HG03354 (cell line): ENCODE measurements at regions not wholly inside any gene's neighbourhood (a gene's known extent, or its start where the extent isn't known, plus 50 kb on each side); places are given as distances from the start of the nearest gene placed in this dataset.

Source experiments
- ATAC-seq: cut with Tn5 transposase; IDR thresholded peaks from one replicate; pipeline ENCODE4 v1.9.1; 2021; ENCODE audit warnings: mild to moderate bottlenecking; ENCODE audit not compliant: unreplicated experiment, poor library complexity, severe bottlenecking

DNA sequence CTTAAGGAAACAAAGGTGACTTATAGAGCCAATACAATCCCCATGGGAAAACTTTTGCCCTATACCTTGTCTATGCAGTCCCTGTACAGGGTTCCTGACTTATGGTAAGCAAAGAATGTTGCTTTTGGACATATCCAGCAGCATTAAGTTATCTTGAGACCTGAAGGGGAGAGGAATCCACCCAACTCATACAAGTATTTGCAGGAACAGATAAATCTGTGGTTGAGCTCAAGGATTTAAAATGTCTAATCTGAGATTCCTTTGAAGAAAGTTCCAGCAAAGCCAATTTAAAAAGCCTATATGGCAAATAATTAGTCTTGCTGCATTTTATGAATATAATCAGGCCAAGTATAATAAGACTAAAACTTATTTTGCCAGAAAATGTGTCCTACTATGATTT lies 739.5 kb upstream of the CDH2 start:
- no peak for ATAC-seq

GRCh38 chr18:28905509-28905908 lies 728.6 kb upstream of the CDH2 start:
- no peak for ATAC-seq

DNA sequence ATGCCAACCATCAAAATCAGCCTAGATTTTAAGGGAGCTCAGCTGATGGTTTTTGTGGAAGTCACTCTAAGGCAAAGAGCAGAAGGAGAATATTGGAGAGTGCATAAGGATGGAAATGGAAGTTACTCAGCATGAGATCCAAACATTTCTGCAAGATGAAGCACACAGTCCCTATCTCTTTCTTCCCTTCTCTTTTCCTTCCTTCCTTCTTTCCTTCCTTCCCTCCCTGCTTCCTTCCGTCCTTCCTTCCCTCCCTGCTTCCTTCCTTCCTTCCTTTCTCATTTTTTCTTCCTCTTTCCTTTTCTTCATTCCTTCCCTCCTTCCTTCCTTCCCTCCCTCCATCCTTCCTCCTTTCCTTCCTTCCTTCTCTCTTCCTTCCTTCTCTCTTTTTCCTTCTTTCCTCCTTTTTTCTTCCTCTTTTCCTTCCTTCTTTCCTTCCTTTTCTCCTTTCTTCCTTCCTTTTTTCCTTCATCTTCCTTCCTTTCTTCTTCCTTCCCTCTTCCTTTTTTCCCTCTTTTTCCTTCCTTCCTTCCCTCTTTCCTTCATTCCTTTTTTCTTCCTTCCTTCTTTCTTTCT lies 727.9 kb upstream of the CDH2 start:
- ATAC-seq: no peak

GRCh38 chr18:28903306-28903705 lies 726.4 kb upstream of the CDH2 start:
- ATAC-seq: no peak

DNA sequence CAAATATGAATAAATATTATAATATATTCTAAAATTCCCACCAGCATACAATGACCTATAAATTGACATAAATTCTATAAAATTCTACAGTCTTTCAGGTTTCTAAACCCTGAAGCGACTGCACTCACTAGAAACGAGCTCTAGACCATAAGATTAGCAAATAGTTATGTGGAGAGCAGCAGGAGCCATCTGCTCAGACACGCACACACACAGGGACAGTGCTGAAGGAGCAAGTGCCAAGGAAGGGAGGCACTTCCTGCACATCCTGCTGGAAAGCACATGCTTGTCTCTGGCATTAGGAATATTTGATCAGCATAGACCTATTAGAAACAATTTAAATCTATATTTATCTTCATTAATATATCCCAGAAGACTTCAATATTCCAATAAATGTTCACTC lies 713.9 kb upstream of the CDH2 start:
- no peak for ATAC-seq

GRCh38 chr18:28884304-28884703 lies 707.4 kb upstream of the CDH2 start:
- ATAC-seq: no peak

- ATAC-seq: no peak
Measured at GRCh38 chr18:28880856-28881255, 703.9 kb upstream of the CDH2 start.

DNA sequence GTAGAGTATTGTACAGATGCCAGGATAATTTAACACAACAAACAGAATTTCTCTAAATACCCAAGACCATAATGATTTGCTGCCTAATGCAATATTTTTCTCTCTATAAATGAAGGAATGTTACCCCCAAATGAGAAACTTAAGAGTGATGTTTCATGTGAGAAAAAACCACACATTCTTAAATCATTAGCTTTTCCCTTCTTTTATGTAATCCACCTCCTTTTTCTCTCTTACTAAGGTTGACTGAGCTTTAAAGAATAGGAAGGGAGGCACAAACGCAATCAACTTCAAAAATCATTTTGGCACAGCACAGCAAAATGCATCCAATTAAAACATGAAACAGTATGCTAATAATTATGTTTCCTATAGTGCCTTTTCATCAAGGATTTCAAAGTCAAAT lies 698.1 kb upstream of the CDH2 start:
- no peak for ATAC-seq

DNA sequence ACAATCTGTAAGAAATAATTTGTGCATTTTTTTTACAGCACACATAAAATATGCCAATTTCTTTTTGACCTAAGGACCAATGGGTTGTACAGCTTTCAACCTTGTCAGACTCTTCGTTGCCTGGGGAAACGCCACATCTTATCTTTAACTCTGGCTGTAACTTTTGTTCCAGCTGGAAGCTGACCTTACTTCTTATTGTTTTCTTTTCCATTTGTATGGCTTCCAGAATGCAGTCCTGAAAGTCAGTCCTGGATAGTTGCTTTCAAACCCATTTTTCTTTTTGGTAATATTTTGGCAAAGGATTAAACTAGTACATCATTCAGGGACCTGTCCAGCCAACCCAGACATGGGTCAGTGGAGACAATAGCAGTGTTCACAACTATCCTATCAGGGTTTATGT lies 686.5 kb upstream of the CDH2 start:
- ATAC-seq: no peak

DNA sequence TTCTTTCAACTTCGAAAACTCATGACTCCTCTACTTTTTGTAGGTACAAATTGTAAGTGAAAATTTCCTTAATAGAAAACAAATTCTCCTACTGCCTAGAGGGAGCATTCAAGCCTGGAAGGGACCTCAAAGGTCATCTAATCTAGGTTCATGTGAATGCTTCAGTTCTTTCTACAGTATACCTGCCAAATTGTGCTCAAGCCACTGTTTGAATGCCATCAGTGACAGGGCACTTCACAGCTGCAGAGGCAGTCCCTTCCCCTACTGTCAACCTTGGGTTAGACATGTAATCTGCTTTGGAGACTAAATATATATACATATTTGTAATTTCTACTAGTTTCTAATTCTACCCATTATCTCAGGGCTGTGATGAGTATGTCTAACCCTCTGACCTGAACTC lies 681.3 kb upstream of the CDH2 start:
- no peak for ATAC-seq

DNA sequence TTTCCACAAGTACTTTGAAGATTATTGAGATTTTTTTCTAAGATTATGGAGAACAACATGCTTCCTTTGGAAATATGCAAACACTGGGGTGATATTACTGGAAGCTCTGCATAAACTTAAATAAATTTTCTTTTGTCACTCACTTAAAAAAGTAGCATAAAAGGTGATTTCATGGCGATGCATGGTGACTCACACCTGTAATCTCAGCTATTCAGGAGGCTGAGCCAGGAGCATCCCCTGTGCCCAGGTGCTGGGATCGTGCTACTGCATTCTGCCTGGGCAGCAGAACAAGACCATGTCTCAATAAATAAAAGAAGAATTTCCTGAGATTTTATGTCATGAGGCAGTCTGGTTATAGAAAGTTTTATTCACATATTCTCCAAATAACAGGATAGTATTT lies 679.1 kb upstream of the CDH2 start:
- no peak for ATAC-seq

GRCh38 chr18:28855524-28855923 lies 678.6 kb upstream of the CDH2 start:
- ATAC-seq: no peak

GRCh38 chr18:28854964-28855363 lies 678.0 kb upstream of the CDH2 start:
- no peak for ATAC-seq

DNA sequence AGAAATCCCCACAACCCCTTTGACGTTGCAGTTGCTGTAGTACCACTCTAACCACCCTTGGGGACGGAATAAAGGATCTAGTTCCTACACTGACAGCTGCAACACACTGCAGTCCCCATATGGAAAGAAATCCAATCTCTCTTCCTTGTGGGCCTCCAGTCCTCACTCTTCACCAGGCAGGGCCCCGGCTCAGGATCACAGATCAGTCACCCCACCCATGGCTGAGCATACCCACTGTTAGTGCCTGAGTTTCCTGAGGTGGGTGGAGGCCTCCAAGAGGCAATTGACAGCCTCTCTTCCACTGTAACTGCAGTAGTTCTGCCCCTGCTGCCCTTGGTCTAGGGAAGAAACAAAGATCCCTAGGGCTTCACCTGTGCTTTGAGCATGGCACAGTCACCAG lies 670.0 kb upstream of the CDH2 start:
- ATAC-seq: no peak

DNA sequence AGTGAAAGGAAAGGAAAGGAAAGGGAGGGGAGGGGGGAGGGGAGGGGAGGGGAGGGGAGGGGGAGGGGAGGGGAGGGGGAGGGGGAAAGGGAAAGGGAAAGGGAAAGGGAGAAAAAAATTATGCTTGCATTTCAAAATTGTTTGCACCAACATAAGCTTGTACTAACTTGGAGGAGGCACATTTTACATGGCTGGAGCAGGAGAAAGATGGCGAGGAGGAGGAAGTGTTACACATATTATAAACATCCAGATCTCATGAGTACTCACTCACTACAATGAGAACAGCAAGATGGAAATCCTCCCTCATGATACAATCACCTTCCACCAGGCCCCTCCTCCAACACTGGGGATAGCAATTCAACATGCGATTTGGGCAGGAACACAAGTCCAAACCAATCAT lies 660.2 kb upstream of the CDH2 start:
- no peak for ATAC-seq

- no peak for ATAC-seq
Measured at GRCh38 chr18:28834889-28835288, 658.0 kb upstream of the CDH2 start.

DNA sequence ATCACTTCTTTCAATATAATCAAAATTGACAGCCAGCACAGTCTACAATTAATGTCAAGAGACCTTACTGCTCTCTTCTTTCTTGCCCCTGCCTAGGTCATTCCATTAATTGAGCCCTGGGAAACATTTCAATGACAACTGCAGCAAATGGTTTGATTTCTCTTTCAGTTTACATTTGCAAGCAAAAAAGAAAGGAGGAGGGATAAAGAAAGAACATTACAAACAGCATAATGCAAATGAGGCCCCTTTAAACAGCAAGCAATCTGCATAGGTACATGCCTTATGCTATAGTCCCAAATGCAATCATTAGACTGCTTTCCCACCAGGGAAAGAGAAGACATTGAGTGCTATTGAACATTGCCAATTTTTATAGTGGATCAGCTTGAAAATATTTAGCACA lies 655.0 kb upstream of the CDH2 start:
- ATAC-seq: no peak

- ATAC-seq: no peak
Measured at GRCh38 chr18:28831476-28831875, 654.5 kb upstream of the CDH2 start.

GRCh38 chr18:28826107-28826506 lies 649.2 kb upstream of the CDH2 start:
- ATAC-seq: no peak

- ATAC-seq: no peak
Measured at GRCh38 chr18:28824183-28824574, 647.2 kb upstream of the CDH2 start.

- ATAC-seq: no peak
Measured at GRCh38 chr18:28823506-28824182, 646.7 kb upstream of the CDH2 start.

GRCh38 chr18:28820353-28820752 lies 643.4 kb upstream of the CDH2 start:
- ATAC-seq: no peak
